ENCODE measurements at regions not wholly inside any gene's neighbourhood (a gene's known extent, or its start where the extent isn't known, plus 50 kb on each side); places are given as distances from the start of the nearest gene placed in this dataset.

DNA sequence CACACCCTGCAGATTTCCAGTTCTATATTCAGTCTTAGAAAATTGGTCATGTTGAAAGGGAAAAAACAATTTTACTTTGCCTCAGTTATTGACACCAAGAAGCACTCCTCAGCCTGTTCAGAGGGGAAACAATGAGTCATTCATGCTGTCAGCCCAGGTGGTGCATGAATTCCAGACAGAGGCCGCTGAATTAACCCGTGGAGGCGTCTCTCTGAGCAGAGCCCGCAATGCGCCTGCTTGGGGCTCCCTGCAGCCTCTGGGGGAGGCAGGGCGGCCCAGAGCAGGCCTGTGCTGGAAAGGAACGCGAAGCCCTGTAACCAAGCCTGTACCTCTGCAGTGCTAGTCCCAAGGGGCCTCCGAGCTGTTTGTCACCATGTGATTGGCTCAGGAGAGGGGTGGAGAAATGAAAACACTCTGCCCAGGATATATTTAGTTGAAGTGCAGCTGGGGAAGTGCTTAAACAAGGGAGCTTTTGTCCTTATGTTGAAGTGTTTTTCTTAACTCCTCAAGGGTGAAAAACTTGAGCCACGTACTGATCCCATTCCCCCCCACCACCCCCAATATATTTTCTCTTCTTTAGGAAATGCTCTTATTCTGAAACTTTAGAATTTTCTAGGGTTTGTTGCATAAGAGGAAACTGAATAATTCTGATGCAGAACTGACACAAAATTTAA is 68.3 kb upstream of the CHD2 start:
- ChIA-PET POLR2A (interaction anchor here (0.7 to 4.2 kb wide), 14 partner anchors 8 to 90 kb away, joined by 3 to 37 read pairs (median 5); partner anchors contain the start of gene CHD2), CTCF (interaction anchor here (0.9 to 1.8 kb wide), 2 partner anchors 34 to 68 kb away, joined by 5 read pairs; partner anchors contain the start of gene CHD2), RAD21 (ENCODE audit: low non-redundant PET in 1 of 2, low total read pairs in 2 of 2, uncharacterized antibody in 2 of 2, unreplicated experiment in 2 of 2) (interaction anchor here (0.6 to 0.8 kb wide), 2 partner anchors 32 to 51 kb away, joined by 3 read pairs; no protein-coding TSS in a partner anchor)
- peak overlapping the region; percentile 92 for H3K27ac ChIP-seq (ENCODE audit: low read depth, low read length)
- H2AFZ ChIP-seq (ENCODE audit: low read depth, low read length, poor library complexity, severe bottlenecking), result no peak overlapping the region
- H3K36me3 ChIP-seq (ENCODE audit: control insufficient read depth in 1 of 2, insufficient read depth in 2 of 2, low read length in 2 of 2), result no peaks in the 10 kb centered on the region
- peak overlapping the region; percentile 70 for H3K4me2 ChIP-seq (ENCODE audit: low read length)
- intact Hi-C loops (cut with micrococcal nuclease), result loop anchor here (1.0 kb wide), 1 partner anchor 11 kb away; no protein-coding TSS in a partner anchor
- DNase-seq (ENCODE audit: low read depth, low spot score) (peak; percentile 95), ATAC-seq (peak; percentile 99)
- peaks cover 26 to 32% of the 10 kb centered on the region in 2 experiments for H3K4me1 ChIP-seq (ENCODE audit: control insufficient read depth in 1 of 2, insufficient read depth in 2 of 2, low read length in 2 of 2)
- H3K9me3 ChIP-seq (ENCODE audit: control insufficient read depth in 1 of 2, insufficient read depth in 1 of 2, low read depth in 1 of 2, low read length in 2 of 2), result no peaks in the 10 kb centered on the region
- H3K4me3 ChIP-seq (replicated peaks in 1 of 2; ENCODE audit: low read depth in 1 of 2, low read length in 2 of 2), result peak overlapping the region in 1 of 2 experiments; percentile 21
- no peaks in the 10 kb centered on the region for H3K9me2 ChIP-seq (ENCODE audit: insufficient read depth)
- no peaks in the 10 kb centered on the region for H4K20me1 ChIP-seq (ENCODE audit: insufficient read depth)
- H3K9ac ChIP-seq (ENCODE audit: low read length), result peak overlapping the region; percentile 48
- no peaks in the 10 kb centered on the region for H3K27me3 ChIP-seq (ENCODE audit: insufficient read depth, low read length)
- no TSS peak for BruUV-seq (replicated peaks)
- no peaks in the 10 kb centered on the region for H3K79me2 ChIP-seq (ENCODE audit: insufficient read depth, low read length)
- TF ChIP-seq TCF7L2 (IDR thresholded peaks at IDR 0.05; ENCODE audit: borderline replicate concordance, extremely low read depth, insufficient read depth, insufficient read length), result peak; percentile 58
- TF ChIP-seq YY1 (IDR thresholded peaks at IDR 0.05; ENCODE audit: extremely low read depth, insufficient replicate concordance, low read depth, low read length), result peak; percentile 52
- TF ChIP-seq EZH2 (IDR thresholded peaks at IDR 0.05), result no peak
- TF ChIP-seq CEBPB (IDR thresholded peaks at IDR 0.05; ENCODE audit: low read depth), result peak; percentile 43; the same call in 1 of the 2 replicates
- no peak for TF ChIP-seq POLR2A (IDR thresholded peaks at IDR 0.05; ENCODE audit: borderline replicate concordance, extremely low read depth, insufficient read depth, insufficient read length)
- TF ChIP-seq SIN3A (IDR thresholded peaks at IDR 0.05; ENCODE audit: low read depth), result peak; percentile 83
- TF ChIP-seq ZFX (IDR thresholded peaks at IDR 0.05), result peak; percentile 35
- TF ChIP-seq, protein P1, sequence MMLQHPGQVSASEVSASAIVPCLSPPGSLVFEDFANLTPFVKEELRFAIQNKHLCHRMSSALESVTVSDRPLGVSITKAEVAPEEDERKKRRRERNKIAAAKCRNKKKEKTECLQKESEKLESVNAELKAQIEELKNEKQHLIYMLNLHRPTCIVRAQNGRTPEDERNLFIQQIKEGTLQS (IDR thresholded peaks at IDR 0.05), result no peak; the same call in 1 of the 2 replicates
- TF ChIP-seq CBX3 (IDR thresholded peaks at IDR 0.05; ENCODE audit: low read depth), result peak; percentile 87
- TF ChIP-seq RAD21 (IDR thresholded peaks at IDR 0.05; ENCODE audit: low read depth), result peak; percentile 43; the same call in 1 of the 2 replicates
- TF ChIP-seq, protein P2, sequence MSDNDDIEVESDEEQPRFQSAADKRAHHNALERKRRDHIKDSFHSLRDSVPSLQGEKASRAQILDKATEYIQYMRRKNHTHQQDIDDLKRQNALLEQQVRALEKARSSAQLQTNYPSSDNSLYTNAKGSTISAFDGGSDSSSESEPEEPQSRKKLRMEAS (IDR thresholded peaks at IDR 0.05), result peak; percentile 83
- peak; percentile 57; the same call in 1 of the 2 replicates for TF ChIP-seq EGR1 (IDR thresholded peaks at IDR 0.05; ENCODE audit: low read depth)
- TF ChIP-seq SP1 (IDR thresholded peaks at IDR 0.05; ENCODE audit: low read depth), result peak; percentile 94
- TF ChIP-seq ELF1 (IDR thresholded peaks at IDR 0.05; ENCODE audit: borderline replicate concordance, low read depth), result no peak
- TF ChIP-seq SRF (IDR thresholded peaks at IDR 0.05; ENCODE audit: low read depth), result peak; percentile 34; the same call in 1 of the 2 replicates
- TF ChIP-seq, protein P3, sequence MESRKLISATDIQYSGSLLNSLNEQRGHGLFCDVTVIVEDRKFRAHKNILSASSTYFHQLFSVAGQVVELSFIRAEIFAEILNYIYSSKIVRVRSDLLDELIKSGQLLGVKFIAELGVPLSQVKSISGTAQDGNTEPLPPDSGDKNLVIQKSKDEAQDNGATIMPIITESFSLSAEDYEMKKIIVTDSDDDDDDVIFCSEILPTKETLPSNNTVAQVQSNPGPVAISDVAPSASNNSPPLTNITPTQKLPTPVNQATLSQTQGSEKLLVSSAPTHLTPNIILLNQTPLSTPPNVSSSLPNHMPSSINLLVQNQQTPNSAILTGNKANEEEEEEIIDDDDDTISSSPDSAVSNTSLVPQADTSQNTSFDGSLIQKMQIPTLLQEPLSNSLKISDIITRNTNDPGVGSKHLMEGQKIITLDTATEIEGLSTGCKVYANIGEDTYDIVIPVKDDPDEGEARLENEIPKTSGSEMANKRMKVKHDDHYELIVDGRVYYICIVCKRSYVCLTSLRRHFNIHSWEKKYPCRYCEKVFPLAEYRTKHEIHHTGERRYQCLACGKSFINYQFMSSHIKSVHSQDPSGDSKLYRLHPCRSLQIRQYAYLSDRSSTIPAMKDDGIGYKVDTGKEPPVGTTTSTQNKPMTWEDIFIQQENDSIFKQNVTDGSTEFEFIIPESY (IDR thresholded peaks at IDR 0.05; ENCODE audit: extremely low read depth, insufficient replicate concordance, low read length), result no peak
- TF ChIP-seq, protein P4, sequence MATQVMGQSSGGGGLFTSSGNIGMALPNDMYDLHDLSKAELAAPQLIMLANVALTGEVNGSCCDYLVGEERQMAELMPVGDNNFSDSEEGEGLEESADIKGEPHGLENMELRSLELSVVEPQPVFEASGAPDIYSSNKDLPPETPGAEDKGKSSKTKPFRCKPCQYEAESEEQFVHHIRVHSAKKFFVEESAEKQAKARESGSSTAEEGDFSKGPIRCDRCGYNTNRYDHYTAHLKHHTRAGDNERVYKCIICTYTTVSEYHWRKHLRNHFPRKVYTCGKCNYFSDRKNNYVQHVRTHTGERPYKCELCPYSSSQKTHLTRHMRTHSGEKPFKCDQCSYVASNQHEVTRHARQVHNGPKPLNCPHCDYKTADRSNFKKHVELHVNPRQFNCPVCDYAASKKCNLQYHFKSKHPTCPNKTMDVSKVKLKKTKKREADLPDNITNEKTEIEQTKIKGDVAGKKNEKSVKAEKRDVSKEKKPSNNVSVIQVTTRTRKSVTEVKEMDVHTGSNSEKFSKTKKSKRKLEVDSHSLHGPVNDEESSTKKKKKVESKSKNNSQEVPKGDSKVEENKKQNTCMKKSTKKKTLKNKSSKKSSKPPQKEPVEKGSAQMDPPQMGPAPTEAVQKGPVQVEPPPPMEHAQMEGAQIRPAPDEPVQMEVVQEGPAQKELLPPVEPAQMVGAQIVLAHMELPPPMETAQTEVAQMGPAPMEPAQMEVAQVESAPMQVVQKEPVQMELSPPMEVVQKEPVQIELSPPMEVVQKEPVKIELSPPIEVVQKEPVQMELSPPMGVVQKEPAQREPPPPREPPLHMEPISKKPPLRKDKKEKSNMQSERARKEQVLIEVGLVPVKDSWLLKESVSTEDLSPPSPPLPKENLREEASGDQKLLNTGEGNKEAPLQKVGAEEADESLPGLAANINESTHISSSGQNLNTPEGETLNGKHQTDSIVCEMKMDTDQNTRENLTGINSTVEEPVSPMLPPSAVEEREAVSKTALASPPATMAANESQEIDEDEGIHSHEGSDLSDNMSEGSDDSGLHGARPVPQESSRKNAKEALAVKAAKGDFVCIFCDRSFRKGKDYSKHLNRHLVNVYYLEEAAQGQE (IDR thresholded peaks at IDR 0.05; ENCODE audit: low read depth), result no peak
- no peak for TF ChIP-seq ZNF274 (IDR thresholded peaks at IDR 0.05; ENCODE audit: low read depth, low read length)
- no peak for TF ChIP-seq EZH2phosphoT487 (IDR thresholded peaks at IDR 0.05; ENCODE audit: borderline replicate concordance)
- peak; percentile 86 for TF ChIP-seq POLR2AphosphoS5 (IDR thresholded peaks at IDR 0.05; ENCODE audit: low read depth, low read length)

Measured in HCT116 (cell line).